ENCODE measurements at regions not wholly inside any gene's neighbourhood (a gene's known extent, or its start where the extent isn't known, plus 50 kb on each side); places are given as distances from the start of the nearest gene placed in this dataset.

DNA sequence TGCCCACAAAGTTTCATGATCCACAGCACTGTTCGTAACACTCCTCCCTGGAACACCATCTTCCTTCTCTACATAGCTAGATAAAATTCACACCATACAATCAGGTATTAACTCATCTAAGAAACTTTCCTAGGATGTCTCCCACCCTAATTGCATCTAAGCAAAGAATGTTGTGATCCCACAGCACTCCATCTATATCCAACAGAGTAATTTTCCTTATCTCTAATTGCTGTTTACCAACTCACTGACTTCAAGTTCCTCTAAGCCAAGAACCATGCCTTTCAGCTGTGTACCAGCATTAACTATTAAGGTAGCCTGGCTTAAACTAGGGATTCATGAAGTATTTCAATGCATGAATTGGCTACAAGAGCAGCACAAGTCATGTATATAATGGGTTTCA, 114.2 kb downstream of the SIPA1L2 start (continued):
- no peak for TF ChIP-seq MTA2 (IDR thresholded peaks at IDR 0.05; ENCODE audit: low read depth)
- TF ChIP-seq MYC (IDR thresholded peaks at IDR 0.05; ENCODE audit: low read depth, low read length): no peak
- no peak for TF ChIP-seq MYC (CRISPR knock-in tag; IDR thresholded peaks at IDR 0.05; ENCODE audit: borderline replicate concordance, low read depth)
- TF ChIP-seq MYBL2 (IDR thresholded peaks at IDR 0.05; ENCODE audit: low read depth): no peak
- no peak for TF ChIP-seq MYBL2 (CRISPR knock-in tag; IDR thresholded peaks at IDR 0.05; ENCODE audit: borderline replicate concordance)
- TF ChIP-seq, protein P1, sequence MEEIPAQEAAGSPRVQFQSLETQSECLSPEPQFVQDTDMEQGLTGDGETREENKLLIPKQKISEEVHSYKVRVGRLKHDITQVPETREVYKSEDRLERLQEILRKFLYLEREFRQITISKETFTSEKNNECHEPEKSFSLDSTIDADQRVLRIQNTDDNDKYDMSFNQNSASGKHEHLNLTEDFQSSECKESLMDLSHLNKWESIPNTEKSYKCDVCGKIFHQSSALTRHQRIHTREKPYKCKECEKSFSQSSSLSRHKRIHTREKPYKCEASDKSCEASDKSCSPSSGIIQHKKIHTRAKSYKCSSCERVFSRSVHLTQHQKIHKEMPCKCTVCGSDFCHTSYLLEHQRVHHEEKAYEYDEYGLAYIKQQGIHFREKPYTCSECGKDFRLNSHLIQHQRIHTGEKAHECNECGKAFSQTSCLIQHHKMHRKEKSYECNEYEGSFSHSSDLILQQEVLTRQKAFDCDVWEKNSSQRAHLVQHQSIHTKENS (CRISPR knock-in tag; IDR thresholded peaks at IDR 0.05): no peak

DNA sequence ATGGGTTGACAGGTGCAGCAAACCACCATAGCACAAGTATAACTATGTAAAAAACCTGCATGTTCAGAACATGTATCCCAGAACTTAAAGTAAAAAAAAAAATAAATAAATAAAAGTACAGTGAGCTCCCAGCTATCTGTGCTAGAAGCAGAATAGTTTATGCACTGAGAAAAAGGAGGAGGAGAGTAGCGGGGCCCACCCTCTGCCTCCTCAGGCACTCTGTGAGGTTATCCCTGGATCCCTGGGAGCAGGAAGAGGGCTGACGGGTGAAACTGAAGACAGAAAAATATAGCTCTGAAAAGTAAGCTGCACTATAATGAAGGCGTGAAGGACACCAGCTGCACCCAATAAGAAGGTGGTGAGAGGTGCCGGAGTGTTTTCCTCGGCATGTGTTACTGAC, 117.2 kb downstream of the SIPA1L2 start:
- Histone ChIP-seq H3K9me1 (ENCODE audit: control insufficient read depth, insufficient read depth, low read length) (no peaks in the 10 kb centered on the region), H3K9ac (ENCODE audit: insufficient read depth in 1 of 2, low read depth in 2 of 2, low read length in 2 of 2) (no peak overlapping the region), H3K4me1 (replicated peaks in 1 of 2; ENCODE audit: control insufficient read depth in 2 of 2, insufficient read depth in 2 of 2, low read length in 2 of 2) (no peaks in the 10 kb centered on the region), H3K4me3 (no peak overlapping the region), H4K20me1 (replicated peaks; ENCODE audit: control insufficient read depth, insufficient read depth, low read length) (no peaks in the 10 kb centered on the region), H3K79me2 (ENCODE audit: control insufficient read depth, insufficient read depth, low read length) (no peaks in the 10 kb centered on the region), H3K9me3 (replicated peaks; ENCODE audit: control insufficient read depth, insufficient read depth, low read depth, low read length) (no peaks in the 10 kb centered on the region), H3K36me3 (ENCODE audit: control insufficient read depth, insufficient read depth, low read length) (no peaks in the 10 kb centered on the region), H2AFZ (ENCODE audit: low read depth, low read length) (no peak overlapping the region), H3K27ac (ENCODE audit: extremely low read depth, low read depth, low read length) (no peak overlapping the region), H3K27me3 (ENCODE audit: control insufficient read depth in 2 of 2, insufficient read depth in 2 of 2, low read length in 2 of 2) (peaks cover 0 to 4% of the 10 kb centered on the region in 2 experiments; a peak in 1 of 5 replicates), H3K4me2 (ENCODE audit: insufficient read depth, low read length) (no peak overlapping the region)
- WGBS (ENCODE audit: insufficient coverage, low coverage, missing lambda C conversion rate): 0% methylated on average over 5 of the region's 5 CpGs
- in situ Hi-C loops (cut with MboI): no loop called here
- no peak for TF ChIP-seq ZNF174 (CRISPR knock-in tag; IDR thresholded peaks at IDR 0.05)
- no peak for TF ChIP-seq SIRT6 (IDR thresholded peaks at IDR 0.05; ENCODE audit: low read depth, low read length)
- no peak for TF ChIP-seq BRCA1 (IDR thresholded peaks at IDR 0.05)
- no peak for TF ChIP-seq BRCA1 (CRISPR knock-in tag; IDR thresholded peaks at IDR 0.05)
- TF ChIP-seq, protein P2, sequence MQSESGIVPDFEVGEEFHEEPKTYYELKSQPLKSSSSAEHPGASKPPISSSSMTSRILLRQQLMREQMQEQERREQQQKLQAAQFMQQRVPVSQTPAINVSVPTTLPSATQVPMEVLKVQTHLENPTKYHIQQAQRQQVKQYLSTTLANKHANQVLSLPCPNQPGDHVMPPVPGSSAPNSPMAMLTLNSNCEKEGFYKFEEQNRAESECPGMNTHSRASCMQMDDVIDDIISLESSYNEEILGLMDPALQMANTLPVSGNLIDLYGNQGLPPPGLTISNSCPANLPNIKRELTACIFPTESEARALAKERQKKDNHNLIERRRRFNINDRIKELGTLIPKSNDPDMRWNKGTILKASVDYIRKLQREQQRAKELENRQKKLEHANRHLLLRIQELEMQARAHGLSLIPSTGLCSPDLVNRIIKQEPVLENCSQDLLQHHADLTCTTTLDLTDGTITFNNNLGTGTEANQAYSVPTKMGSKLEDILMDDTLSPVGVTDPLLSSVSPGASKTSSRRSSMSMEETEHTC (IDR thresholded peaks at IDR 0.05): no peak
- ChIA-PET POLR2A (no interaction called here), CTCF (ENCODE audit: low intra/inter-chr PET ratio) (no interaction called here)
- ATAC-seq (no peak), DNase-seq (ENCODE audit: extremely low read depth in 1 of 4, low spot score in 3 of 4) (no peak), FAIRE-seq (no peak)
- no TSS peak for BruUV-seq (replicated peaks)
- intact Hi-C loops (cut with micrococcal nuclease): no loop called here

All from K562 (cell line).